Glutamatergic neuron (in vitro differentiated cells): ENCODE measurements at regions not wholly inside any gene's neighbourhood (a gene's known extent, or its start where the extent isn't known, plus 50 kb on each side); places are given as distances from the start of the nearest gene placed in this dataset.

ENCODE experiments used
- DNase-seq: peaks from one replicate; pipeline ENCODE4 v3.0.0; 2022
- H3K27ac Mint-ChIP-seq: one replicate; pipeline ENCODE4 v1.8.0; 2020; ENCODE audit warnings: mild to moderate bottlenecking, mixed read lengths, inconsistent platforms; ENCODE audit not compliant: unreplicated experiment
- H3K27me3 Mint-ChIP-seq: one replicate; pipeline ENCODE4 v1.8.0; 2020; ENCODE audit warnings: mild to moderate bottlenecking, moderate library complexity, mixed read lengths, inconsistent platforms; ENCODE audit not compliant: unreplicated experiment
- H3K36me3 Mint-ChIP-seq: one replicate; pipeline ENCODE4 v1.8.0; 2020; ENCODE audit warnings: mild to moderate bottlenecking, mixed read lengths, inconsistent platforms; ENCODE audit not compliant: unreplicated experiment
- H3K4me1 Mint-ChIP-seq: one replicate; pipeline ENCODE4 v1.8.0; 2020; ENCODE audit warnings: mild to moderate bottlenecking, low read depth, mixed read lengths, inconsistent platforms; ENCODE audit not compliant: unreplicated experiment
- H3K4me3 Mint-ChIP-seq: one replicate; pipeline ENCODE4 v1.8.0; 2020; ENCODE audit warnings: mild to moderate bottlenecking, mixed read lengths, inconsistent platforms; ENCODE audit not compliant: unreplicated experiment
- H3K9me3 Mint-ChIP-seq: one replicate; pipeline ENCODE4 v1.8.0; 2020; ENCODE audit warnings: mild to moderate bottlenecking, moderate library complexity, mixed read lengths, inconsistent platforms; ENCODE audit not compliant: unreplicated experiment
- TF ChIP-seq, protein P1 (sequence below): fragments of 200-600 bp; sonication (generic); IDR thresholded peaks from one replicate; pipeline ENCODE4 v1.5.0; 2021; ENCODE audit not compliant: partially characterized antibody, unreplicated experiment

DNA sequence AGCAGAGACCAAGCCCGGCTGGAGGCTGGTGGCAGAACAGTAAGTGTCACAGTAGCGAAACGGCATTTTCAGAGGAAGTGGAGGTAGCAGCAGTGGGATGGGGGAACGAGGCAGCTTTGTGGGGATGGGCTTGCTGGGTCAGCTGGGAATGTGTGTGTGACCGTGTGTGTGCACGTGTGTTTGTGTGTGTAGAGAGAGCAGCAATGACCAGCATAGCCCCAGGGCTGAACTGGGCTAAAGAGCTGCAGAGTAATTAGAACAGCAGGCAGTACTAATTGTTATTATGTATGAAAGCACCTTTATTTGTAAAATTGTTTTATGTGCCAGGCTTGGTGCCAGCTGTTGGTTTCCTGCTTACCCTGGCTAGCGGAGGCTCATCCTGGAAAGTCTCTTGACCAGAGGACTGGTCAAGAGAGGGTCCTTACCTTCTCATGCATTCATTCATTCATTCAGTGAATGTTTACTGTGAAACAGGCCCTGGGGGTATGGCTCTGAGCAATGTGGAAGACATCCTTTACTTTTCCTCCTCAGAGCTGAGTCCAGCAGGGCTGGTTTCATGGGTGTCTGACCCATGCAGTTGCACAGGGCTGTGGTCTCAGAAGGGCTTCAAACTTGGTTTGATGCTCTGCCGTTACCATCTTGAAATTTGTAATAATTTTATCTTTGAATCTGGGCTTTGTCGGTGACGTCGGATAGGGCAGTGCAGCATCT is 184.6 kb downstream of the SEC23IP start:
- TF ChIP-seq, protein P1, sequence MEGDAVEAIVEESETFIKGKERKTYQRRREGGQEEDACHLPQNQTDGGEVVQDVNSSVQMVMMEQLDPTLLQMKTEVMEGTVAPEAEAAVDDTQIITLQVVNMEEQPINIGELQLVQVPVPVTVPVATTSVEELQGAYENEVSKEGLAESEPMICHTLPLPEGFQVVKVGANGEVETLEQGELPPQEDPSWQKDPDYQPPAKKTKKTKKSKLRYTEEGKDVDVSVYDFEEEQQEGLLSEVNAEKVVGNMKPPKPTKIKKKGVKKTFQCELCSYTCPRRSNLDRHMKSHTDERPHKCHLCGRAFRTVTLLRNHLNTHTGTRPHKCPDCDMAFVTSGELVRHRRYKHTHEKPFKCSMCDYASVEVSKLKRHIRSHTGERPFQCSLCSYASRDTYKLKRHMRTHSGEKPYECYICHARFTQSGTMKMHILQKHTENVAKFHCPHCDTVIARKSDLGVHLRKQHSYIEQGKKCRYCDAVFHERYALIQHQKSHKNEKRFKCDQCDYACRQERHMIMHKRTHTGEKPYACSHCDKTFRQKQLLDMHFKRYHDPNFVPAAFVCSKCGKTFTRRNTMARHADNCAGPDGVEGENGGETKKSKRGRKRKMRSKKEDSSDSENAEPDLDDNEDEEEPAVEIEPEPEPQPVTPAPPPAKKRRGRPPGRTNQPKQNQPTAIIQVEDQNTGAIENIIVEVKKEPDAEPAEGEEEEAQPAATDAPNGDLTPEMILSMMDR = no peak
- Mint-ChIP-seq H3K27ac (peak overlapping the region; percentile 80), H3K4me3 (peak overlapping the region; percentile 26), H3K36me3 (no peaks in the 10 kb centered on the region), H3K27me3 (peaks cover 5% of the 10 kb centered on the region), H3K9me3 (peaks cover 4% of the 10 kb centered on the region), H3K4me1 (peaks cover 25% of the 10 kb centered on the region)
- DNase-seq = peak; percentile 32

DNA sequence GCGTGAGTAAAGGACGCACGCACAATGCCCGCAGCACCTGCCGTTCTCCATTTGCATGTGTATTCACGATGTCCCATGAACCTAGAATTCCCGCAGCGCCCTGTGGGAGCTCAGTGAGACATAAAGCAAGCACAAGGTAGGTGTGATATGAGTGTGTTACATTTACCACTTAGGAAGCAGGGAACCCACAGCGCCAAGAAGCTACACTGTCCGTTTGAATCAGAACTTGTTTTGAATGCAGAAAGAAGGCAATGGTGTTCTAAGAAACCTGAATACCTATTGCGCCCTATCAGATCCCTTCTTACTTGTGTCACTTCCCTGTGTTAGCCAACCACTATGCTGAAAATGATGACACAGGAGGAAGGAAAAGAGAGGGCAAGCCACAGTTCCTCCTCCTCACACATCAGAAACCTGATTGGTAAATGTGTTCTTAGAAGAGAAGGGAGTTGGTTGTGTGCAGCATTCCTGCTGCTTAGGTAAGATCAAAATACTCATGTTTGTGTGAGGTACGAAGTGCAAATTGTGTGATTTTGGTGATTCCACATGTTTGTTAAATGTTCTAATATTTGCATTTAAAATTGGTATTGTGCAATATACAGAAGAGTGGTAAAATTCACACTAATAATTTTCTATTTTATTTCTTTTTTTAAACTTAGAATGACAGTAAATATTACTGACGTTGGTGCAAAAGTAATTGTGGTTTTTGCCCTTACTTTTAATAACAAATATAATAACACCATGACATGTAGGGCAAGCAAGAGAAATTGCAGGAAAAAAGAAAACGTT is 185.4 kb downstream of the SEC23IP start:
- no peak overlapping the region for H3K4me3 Mint-ChIP-seq
- H3K27me3 Mint-ChIP-seq = peaks cover 5% of the 10 kb centered on the region
- peaks cover 25% of the 10 kb centered on the region for H3K4me1 Mint-ChIP-seq
- DNase-seq = no peak
- H3K9me3 Mint-ChIP-seq = peaks cover 5% of the 10 kb centered on the region
- peak overlapping the region; percentile 80 for H3K27ac Mint-ChIP-seq
- H3K36me3 Mint-ChIP-seq = no peaks in the 10 kb centered on the region
- TF ChIP-seq, protein P1 = no peak

DNA sequence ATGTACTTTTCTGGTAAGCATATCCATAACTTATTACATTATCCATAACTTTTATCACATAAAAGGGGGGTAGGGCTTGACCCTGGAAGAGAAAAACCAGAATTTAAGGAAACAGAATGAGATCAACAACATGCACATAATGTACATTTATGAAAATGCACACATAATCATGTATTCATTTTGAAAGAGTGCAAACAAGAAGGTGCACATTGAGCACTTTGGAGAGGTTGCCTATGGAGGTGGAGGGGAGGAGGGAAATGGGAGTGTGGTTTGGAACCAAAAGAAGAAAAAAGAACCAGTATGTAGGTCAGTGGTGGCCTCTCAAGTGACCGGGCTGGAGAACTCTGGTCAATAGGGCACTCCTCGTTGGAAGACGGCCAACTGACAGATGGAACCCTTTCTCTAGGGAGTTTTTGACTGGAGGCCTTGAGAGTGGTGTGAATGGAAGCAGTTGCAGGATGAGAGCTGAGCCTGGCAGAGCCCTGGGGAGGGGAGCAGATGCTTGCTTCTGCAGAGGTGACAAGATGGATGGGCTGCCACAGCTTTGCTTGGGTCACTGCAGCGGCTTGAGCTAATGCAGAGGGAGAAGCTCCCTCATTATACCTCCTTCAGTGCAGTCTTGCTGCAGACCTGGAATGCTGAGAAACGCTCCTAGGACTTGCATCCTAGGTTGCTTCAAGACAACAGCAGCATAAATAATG is 192.7 kb downstream of the SEC23IP start:
- TF ChIP-seq, protein P1 = no peak
- H3K27ac Mint-ChIP-seq = peak overlapping the region; percentile 96
- peaks cover 17% of the 10 kb centered on the region for H3K9me3 Mint-ChIP-seq
- H3K27me3 Mint-ChIP-seq = peaks cover 7% of the 10 kb centered on the region
- peaks cover 26% of the 10 kb centered on the region for H3K4me1 Mint-ChIP-seq
- H3K36me3 Mint-ChIP-seq = peaks cover 22% of the 10 kb centered on the region
- peak; percentile 84 for DNase-seq
- H3K4me3 Mint-ChIP-seq = peak overlapping the region; percentile 64

DNA sequence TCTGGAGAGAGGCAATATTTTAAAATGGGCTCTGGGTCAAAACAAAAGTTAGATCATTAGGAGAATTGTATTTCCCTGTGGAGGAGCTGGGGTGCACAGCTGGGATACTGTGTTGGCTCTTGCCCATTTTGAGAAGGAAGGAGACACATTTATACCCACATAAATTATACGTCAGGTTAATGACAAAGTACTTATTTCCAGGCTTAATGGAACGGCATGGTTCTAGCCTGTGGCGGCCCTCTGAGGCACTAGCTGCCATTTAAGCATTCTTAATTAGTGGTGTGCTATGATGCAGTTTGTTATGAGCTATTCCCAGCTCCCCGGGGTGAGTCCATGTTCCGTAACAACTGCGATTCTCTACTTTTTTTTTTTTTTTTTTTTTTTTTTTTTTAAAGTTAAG is 193.5 kb downstream of the SEC23IP start:
- TF ChIP-seq, protein P1 = no peak
- DNase-seq = peak; percentile 40
- Mint-ChIP-seq H3K4me3 (peak overlapping the region; percentile 64), H3K4me1 (peaks cover 26% of the 10 kb centered on the region), H3K27ac (peak overlapping the region; percentile 96), H3K9me3 (peaks cover 17% of the 10 kb centered on the region), H3K36me3 (peaks cover 22% of the 10 kb centered on the region), H3K27me3 (peaks cover 7% of the 10 kb centered on the region)
